GM21390 (cell line): ENCODE measurements at regions not wholly inside any gene's neighbourhood (a gene's known extent, or its start where the extent isn't known, plus 50 kb on each side); places are given as distances from the start of the nearest gene placed in this dataset.

Source experiments
- ATAC-seq: cut with Tn5 transposase; IDR thresholded peaks from one replicate; pipeline ENCODE4 v1.9.1; 2021; ENCODE audit not compliant: unreplicated experiment

GRCh38 chr2:116645155-116645554 is 1169.3 kb upstream of the DDX18 start:
- no peak for ATAC-seq

- ATAC-seq = no peak
Observed at GRCh38 chr2:116668691-116669090, 1145.8 kb upstream of the DDX18 start.

GRCh38 chr2:116669782-116670181 is 1144.7 kb upstream of the DDX18 start:
- ATAC-seq = no peak

GRCh38 chr2:116674188-116674587 is 1140.3 kb upstream of the DDX18 start:
- ATAC-seq = no peak

- no peak for ATAC-seq
Observed at GRCh38 chr2:116676776-116677175, 1137.7 kb upstream of the DDX18 start.

- ATAC-seq = no peak
Observed at GRCh38 chr2:116680256-116680936, 1134.1 kb upstream of the DDX18 start.

GRCh38 chr2:116687371-116687770 is 1127.1 kb upstream of the DDX18 start:
- no peak for ATAC-seq

- no peak for ATAC-seq
Observed at GRCh38 chr2:116692988-116693387, 1121.5 kb upstream of the DDX18 start.

- ATAC-seq = no peak
Observed at GRCh38 chr2:116696223-116696622, 1118.3 kb upstream of the DDX18 start.

GRCh38 chr2:116696903-116697302 is 1117.6 kb upstream of the DDX18 start:
- no peak for ATAC-seq

GRCh38 chr2:116706396-116706795 is 1108.1 kb upstream of the DDX18 start:
- no peak for ATAC-seq

- no peak for ATAC-seq
Observed at GRCh38 chr2:116716038-116716437, 1098.5 kb upstream of the DDX18 start.

- no peak for ATAC-seq
Observed at GRCh38 chr2:116716444-116716843, 1098.0 kb upstream of the DDX18 start.

- no peak for ATAC-seq
Observed at GRCh38 chr2:116717832-116718231, 1096.7 kb upstream of the DDX18 start.

GRCh38 chr2:116718451-116718850 is 1096.0 kb upstream of the DDX18 start:
- no peak for ATAC-seq

GRCh38 chr2:116719836-116720235 is 1094.7 kb upstream of the DDX18 start:
- no peak for ATAC-seq

- no peak for ATAC-seq
Observed at GRCh38 chr2:116724550-116724949, 1089.9 kb upstream of the DDX18 start.

GRCh38 chr2:116732322-116732721 is 1082.2 kb upstream of the DDX18 start:
- no peak for ATAC-seq

- ATAC-seq = no peak
Observed at GRCh38 chr2:116733699-116734098, 1080.8 kb upstream of the DDX18 start.

GRCh38 chr2:116737951-116738350 is 1076.5 kb upstream of the DDX18 start:
- no peak for ATAC-seq

- no peak for ATAC-seq
Observed at GRCh38 chr2:116747103-116747502, 1067.4 kb upstream of the DDX18 start.

GRCh38 chr2:116749994-116750393 is 1064.5 kb upstream of the DDX18 start:
- ATAC-seq = no peak

GRCh38 chr2:116754381-116755101 is 1060.0 kb upstream of the DDX18 start:
- no peak for ATAC-seq
